HT-29 (cell line): ENCODE measurements at regions not wholly inside any gene's neighbourhood (a gene's known extent, or its start where the extent isn't known, plus 50 kb on each side); places are given as distances from the start of the nearest gene placed in this dataset.
"Not testable (repeated sequence)": the region's sequence is repeated elsewhere in the genome, so short reads cannot be mapped to it uniquely, and the experiment has no call there.

Source experiments
- DNase-seq: peaks from one replicate; pipeline ENCODE4 v3.0.0-alpha.2; 2015; ENCODE audit warnings: low spot score

- DNase-seq: no peak
These were observed 97.2 kb downstream of the NOG start for GRCh38 chr17:56690441-56691291.

DNA sequence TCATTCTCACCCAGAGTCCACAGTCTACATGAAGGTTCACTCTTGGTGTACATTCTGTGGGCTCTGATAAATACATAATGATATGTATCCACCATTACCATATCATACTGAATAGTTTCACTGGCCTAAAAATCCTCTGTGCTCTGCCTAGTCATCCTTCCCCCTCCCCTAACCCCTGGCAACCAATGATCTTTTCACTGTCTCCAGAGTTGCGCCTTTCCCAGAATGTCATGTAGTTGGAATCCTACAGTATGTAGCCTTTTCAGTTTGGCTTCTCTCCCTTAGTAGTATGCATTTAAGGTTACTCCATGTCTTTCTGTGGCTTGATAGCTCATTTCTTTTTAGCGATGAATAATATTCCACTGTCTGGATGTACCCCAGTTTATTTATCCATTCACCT lies 101.3 kb downstream of the NOG start:
- DNase-seq: no peak

DNA sequence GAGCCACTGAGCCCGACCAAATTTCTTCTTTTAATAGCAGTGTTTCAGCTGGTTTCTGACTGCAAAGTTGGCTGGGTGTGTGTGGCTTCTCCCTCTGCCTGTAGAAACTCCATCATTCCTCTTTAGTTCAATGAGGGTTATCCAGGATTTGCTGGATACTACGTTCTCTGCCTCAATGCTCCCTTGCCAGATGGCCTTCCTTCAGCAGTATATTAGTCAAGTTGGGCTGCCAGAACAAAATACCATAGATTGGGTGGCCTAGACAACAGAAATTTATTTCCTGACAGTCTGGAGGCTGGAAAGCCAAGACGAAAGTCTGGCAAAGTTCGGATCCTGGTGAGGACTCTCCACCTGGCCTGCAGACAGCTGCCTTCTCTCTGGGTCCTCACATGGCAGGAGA lies 103.7 kb downstream of the NOG start:
- DNase-seq: no peak

DNA sequence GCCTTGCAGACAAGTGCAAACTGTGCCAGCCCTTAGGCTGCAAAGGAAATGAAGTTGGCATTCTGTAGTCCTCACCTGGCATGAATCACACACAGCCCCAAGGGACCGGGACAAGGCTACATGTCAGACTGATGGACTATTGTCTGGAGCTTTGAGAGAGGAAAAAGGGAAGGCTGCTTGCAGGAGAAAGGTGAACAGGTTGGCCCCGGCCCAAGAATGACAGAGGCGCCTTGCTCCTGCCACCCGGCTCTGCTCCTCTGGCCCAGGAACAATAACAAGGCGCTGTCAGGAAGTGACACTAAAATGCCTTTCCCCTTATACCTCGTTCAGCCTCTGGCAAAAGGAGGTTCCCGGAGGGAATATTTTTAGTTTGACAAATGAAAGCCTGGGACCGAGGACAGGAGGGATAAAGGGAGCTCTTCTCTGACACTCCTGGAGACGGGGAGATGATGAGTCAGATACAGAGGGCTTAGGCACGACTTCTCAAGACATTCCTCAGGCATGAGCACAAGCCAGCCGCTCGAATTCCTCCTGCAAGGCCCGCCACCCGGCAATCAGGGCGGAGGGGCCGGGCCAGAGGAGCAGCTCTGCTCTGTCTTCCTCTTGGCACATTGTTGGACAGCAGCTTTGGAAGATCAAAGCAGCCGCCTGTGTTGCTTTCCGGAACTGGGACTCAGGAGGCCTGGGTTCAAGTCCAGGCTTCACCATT lies 105.8 kb downstream of the NOG start:
- peak; percentile 83 for DNase-seq

DNA sequence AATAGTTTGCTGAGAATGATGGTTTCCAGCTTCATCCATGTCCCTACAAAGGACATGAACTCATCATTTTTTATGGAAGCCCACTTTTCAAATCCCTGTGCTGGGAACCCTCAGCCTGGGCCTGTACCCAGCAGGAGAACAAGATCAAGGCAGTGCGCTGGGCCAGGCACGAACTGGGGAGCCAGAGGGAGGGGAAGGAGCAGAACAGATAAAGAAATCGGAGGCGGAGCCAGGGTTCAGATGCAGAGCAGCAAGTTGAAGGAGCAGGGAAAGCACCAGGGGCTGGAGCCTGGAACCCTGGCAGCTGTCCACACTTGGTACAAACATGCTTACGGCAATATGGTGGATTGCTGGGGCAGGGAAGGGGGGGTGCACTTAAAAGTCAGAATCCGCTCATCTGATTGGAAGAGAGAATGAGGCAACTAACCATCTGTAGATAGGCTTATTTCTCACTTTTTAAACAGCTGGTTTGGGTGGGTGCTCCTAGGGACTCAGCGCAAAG lies 107.5 kb downstream of the NOG start:
- DNase-seq: no peak

- DNase-seq: no peak
These were observed 114.1 kb downstream of the NOG start for GRCh38 chr17:56707312-56708219.

DNA sequence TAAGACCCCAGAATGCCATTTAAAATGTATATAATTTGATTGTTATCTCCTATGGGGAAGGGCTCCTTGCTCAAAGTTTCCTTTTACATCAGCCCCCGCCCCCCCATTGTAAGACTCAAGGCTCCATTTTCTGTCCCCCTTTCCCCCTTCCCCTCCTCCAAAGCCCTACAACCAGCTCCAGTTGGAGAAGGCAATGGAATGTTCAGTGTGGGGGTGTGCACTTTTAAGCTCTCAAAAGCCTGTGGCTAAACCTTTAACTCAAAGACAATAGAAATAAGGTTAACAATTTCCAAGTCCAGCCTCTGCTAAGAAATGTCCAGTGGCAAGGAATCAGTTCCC lies 114.7 kb downstream of the NOG start:
- DNase-seq: no peak

DNA sequence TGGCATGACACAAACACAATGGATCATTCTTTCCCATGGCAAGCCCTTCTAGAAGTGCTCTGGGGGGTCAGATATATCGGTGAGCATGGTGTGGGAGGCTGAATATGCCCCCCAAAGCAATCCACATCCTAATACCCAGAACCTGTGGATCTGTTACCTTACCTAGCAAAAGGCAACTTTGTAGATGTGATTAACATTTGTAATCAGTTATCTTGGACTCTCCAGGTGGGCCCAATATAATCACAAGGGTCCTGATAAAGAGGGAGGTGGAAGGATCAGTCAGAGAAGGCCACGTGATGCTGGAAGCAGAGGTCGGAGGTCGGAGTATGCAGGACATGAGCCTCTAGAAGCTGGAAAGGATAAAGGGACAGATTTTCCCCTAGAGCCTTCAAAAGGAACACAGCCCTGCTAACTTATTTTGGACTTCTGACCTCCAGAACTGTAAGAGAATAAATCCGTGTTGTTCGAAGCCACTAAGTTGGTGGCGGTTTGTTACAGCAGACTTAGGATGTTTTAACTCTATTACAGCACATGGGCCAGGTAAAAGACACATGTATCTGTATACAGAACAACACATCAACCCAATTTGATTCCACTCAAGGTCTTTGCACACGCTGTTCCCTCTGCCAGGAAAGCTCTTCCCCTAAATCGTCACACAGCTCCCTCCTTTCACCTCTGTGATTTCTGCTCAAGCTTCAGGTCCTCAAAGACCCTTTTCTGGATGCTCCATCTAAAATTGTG lies 115.3 kb downstream of the NOG start:
- no peak for DNase-seq

DNA sequence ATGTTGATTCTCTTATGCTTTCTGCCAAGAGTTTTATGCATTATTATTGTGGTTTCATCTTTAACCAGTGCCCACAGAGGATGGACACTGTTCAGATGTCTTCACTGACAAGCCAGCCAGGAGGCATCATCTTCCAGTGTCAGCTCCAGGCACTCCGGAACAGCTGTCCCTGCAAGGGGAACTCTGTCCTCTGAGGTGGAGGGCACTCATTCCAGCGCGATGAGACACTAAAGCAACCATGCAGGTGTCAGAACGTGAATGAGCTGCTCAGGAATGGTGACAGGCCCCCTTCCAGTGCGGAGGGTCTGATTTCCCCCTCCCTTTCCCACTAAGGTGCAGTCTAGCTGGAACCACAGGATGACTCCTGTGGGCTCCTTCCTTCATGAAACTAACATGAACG lies 117.5 kb downstream of the NOG start:
- DNase-seq: no peak

GRCh38 chr17:56715613-56716357 lies 117.9 kb downstream of the C17orf67 start:
- DNase-seq: peak; percentile 89

DNA sequence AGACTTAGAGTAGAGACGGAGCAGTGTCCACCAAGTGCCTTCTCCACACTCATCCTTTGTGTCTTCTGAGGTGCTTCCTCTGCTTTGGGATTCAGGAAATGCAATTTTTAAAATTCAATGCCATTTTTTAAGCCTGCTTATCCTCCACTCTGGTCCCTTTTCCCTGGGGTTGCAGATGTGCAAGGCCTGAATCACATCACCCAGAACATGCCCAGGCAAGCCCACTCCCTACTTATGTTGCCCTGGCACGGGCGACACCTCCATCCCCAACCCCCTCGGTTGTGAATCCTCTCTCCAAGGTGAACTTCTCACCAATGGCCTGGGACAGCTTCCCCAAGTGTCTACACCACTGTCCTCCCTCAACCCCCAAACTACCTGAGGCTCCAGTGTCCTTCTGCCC lies 116.2 kb downstream of the C17orf67 start:
- no peak for DNase-seq

GRCh38 chr17:56718515-56718914 lies 115.2 kb downstream of the C17orf67 start:
- no peak for DNase-seq

- DNase-seq: no peak
These were observed 110.3 kb downstream of the C17orf67 start for GRCh38 chr17:56723421-56723820.

- DNase-seq: no peak
These were observed 109.1 kb downstream of the C17orf67 start for GRCh38 chr17:56724664-56725063.

- DNase-seq: no peak
These were observed 108.6 kb downstream of the C17orf67 start for GRCh38 chr17:56725144-56725543.

GRCh38 chr17:56727876-56728617 lies 105.7 kb downstream of the C17orf67 start:
- no peak for DNase-seq

- not testable (repeated sequence) for DNase-seq
These were observed 102.6 kb downstream of the C17orf67 start for GRCh38 chr17:56731096-56731495.

DNA sequence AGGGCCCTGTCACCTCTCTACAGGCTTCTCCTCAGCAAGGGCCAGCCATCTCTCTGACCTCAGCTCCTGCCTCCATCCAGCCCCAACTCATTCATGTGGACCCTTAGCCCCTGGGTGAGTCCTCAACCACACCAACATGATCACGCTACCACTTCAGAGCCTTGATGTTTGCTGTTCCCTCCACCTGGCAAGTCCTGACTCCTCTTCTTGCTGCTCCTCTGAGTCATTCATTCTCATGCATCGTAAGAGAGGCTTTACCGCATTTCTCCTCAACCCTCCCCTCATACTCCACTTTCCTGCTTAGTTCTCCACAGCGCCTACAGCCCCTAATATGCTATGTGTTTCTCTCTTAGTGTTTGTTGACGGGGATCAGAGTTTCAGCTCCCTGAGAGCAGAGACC lies 99.9 kb downstream of the C17orf67 start:
- no peak for DNase-seq

- no peak for DNase-seq
These were observed 97.9 kb downstream of the C17orf67 start for GRCh38 chr17:56735842-56736241.
